Suprapubic skin (tissue), 4 donors: ENCODE measurements at regions not wholly inside any gene's neighbourhood (a gene's known extent, or its start where the extent isn't known, plus 50 kb on each side); places are given as distances from the start of the nearest gene placed in this dataset.

Experiments used
- DNase-seq, 2 donors: peaks; one replicate each; pipeline ENCODE4 v3.0.0-alpha.2; 2019; ENCODE audit warnings: low spot score in 2 of 2
- H3K27ac ChIP-seq: fragments of 200-600 bp; sonication (generic); one replicate; pipeline ENCODE4 v1.5.1; 2019
- H3K27me3 ChIP-seq: fragments of 200-600 bp; sonication (generic); one replicate; pipeline ENCODE4 v1.5.1; 2019
- H3K36me3 ChIP-seq: fragments of 200-600 bp; sonication (generic); one replicate; pipeline ENCODE4 v1.5.1; 2019
- H3K4me1 ChIP-seq: fragments of 200-600 bp; sonication (generic); one replicate; pipeline ENCODE4 v1.5.1; 2019
- H3K4me3 ChIP-seq: fragments of 200-600 bp; sonication (generic); one replicate; pipeline ENCODE4 v1.5.1; 2019; ENCODE audit warnings: mild to moderate bottlenecking
- H3K9me3 ChIP-seq: fragments of 200-600 bp; sonication (generic); one replicate; pipeline ENCODE4 v1.5.1; 2019
- CTCF ChIP-seq, 2 donors: fragments of 200-600 bp in 1 of 2; fragments of 450-650 bp in 1 of 2; sonication (generic) in 1 of 2; IDR thresholded peaks; one replicate each; pipeline ENCODE4 v1.5.1; 2016 to 2019; ENCODE audit warnings: antibody characterized with exemption in 2 of 2, mild to moderate bottlenecking in 1 of 2, moderate library complexity in 1 of 2
- EP300 ChIP-seq: sonication (generic); formaldehyde crosslinking; IDR thresholded peaks from one replicate; pipeline ENCODE4 v1.6.1; 2017; ENCODE audit warnings: antibody characterized with exemption
- POLR2A ChIP-seq, 2 donors: fragments of 450-650 bp; IDR thresholded peaks; one replicate each; pipeline ENCODE4 v1.6.1; 2017; ENCODE audit warnings: antibody characterized with exemption in 2 of 2, mild to moderate bottlenecking in 2 of 2, moderate library complexity in 2 of 2
- POLR2AphosphoS5 ChIP-seq, 3 donors: sonication (generic); formaldehyde crosslinking; IDR thresholded peaks; one replicate each; pipeline ENCODE4 v1.6.1; 2017; ENCODE audit warnings: antibody characterized with exemption in 3 of 3
- WGBS: methylation state at CpG from one replicate; pipeline ENCODE4 v1.1.5; 2018; 5-methylcytosine and 5-hydroxymethylcytosine counted together

- no peak for DNase-seq
- Histone ChIP-seq H3K9me3 (no peaks in the 10 kb centered on the region), H3K27me3 (no peaks in the 10 kb centered on the region), H3K36me3 (no peaks in the 10 kb centered on the region), H3K27ac (no peak overlapping the region), H3K4me1 (no peaks in the 10 kb centered on the region), H3K4me3 (no peak overlapping the region)
- TF ChIP-seq EP300 (no peak), POLR2A (IDR thresholded peaks at IDR 0.05) (no peak)
- WGBS: 95% methylated on average over 4 of the region's 4 CpGs
These were observed 585.6 kb downstream of the ETNK1 start for GRCh38 chr12:23210573-23210972.

GRCh38 chr12:23211384-23212320 lies 586.7 kb downstream of the ETNK1 start:
- Histone ChIP-seq H3K4me1 (no peaks in the 10 kb centered on the region), H3K9me3 (no peaks in the 10 kb centered on the region), H3K27ac (no peak overlapping the region), H3K27me3 (no peaks in the 10 kb centered on the region), H3K36me3 (no peaks in the 10 kb centered on the region), H3K4me3 (no peak overlapping the region)
- 64% methylated on average over 7 of the region's 7 CpGs for WGBS
- TF ChIP-seq CTCF (IDR thresholded peaks at IDR 0.05): no peak
- TF ChIP-seq POLR2A (IDR thresholded peaks at IDR 0.05): no peak
- DNase-seq: no peak

- no peak overlapping the region for H3K27ac ChIP-seq
- TF ChIP-seq POLR2A (IDR thresholded peaks at IDR 0.05) (no peak), CTCF (IDR thresholded peaks at IDR 0.05) (no peak), POLR2AphosphoS5 (IDR thresholded peaks at IDR 0.05) (no peak), EP300 (no peak)
- no peak overlapping the region for H3K4me3 ChIP-seq
- no peaks in the 10 kb centered on the region for H3K36me3 ChIP-seq
- no peak for DNase-seq
- no peaks in the 10 kb centered on the region for H3K27me3 ChIP-seq
- peaks cover 2% of the 10 kb centered on the region for H3K9me3 ChIP-seq
- no peaks in the 10 kb centered on the region for H3K4me1 ChIP-seq
These were observed 592.2 kb downstream of the ETNK1 start for GRCh38 chr12:23217158-23217557.

- 66% methylated on average over 2 of the region's 2 CpGs for WGBS
- no peaks in the 10 kb centered on the region for H3K4me1 ChIP-seq
- DNase-seq: no peak
These were observed 592.7 kb downstream of the ETNK1 start for GRCh38 chr12:23217667-23218066.

GRCh38 chr12:23221066-23221465 lies 596.1 kb downstream of the ETNK1 start:
- DNase-seq: no peak
- Histone ChIP-seq H3K4me1 (no peaks in the 10 kb centered on the region), H3K27me3 (no peaks in the 10 kb centered on the region), H3K9me3 (peaks cover 2% of the 10 kb centered on the region), H3K36me3 (no peaks in the 10 kb centered on the region), H3K27ac (no peak overlapping the region), H3K4me3 (no peak overlapping the region)
- WGBS: 66% methylated on average over 4 of the region's 4 CpGs
- no peak for TF ChIP-seq POLR2AphosphoS5 (IDR thresholded peaks at IDR 0.05)
- TF ChIP-seq CTCF (IDR thresholded peaks at IDR 0.05): no peak
- TF ChIP-seq EP300: no peak
- no peak for TF ChIP-seq POLR2A (IDR thresholded peaks at IDR 0.05)

More at GRCh38 chr12:23217667-23218066, 592.7 kb downstream of the ETNK1 start:
- Histone ChIP-seq H3K27ac (no peak overlapping the region), H3K36me3 (no peaks in the 10 kb centered on the region), H3K4me3 (no peak overlapping the region), H3K27me3 (no peaks in the 10 kb centered on the region), H3K9me3 (peaks cover 2% of the 10 kb centered on the region)
- no peak for TF ChIP-seq CTCF (IDR thresholded peaks at IDR 0.05)
- TF ChIP-seq POLR2A (IDR thresholded peaks at IDR 0.05): no peak
- no peak for TF ChIP-seq EP300
- TF ChIP-seq POLR2AphosphoS5 (IDR thresholded peaks at IDR 0.05): no peak
